ENCODE measurements at regions not wholly inside any gene's neighbourhood (a gene's known extent, or its start where the extent isn't known, plus 50 kb on each side); places are given as distances from the start of the nearest gene placed in this dataset.

GRCh38 chr10:43959364-43960134 lies 310.9 kb upstream of the ZNF32 start:
- TF ChIP-seq CTCF (IDR thresholded peaks at IDR 0.05 in 2 of 3, conservative IDR thresholded peaks at IDR 0.05 in 1 of 3; ENCODE audit: borderline replicate concordance in 1 of 3, insufficient read depth in 1 of 3, low read depth in 2 of 3, low read length in 2 of 3) (no peak), EZH2 (IDR thresholded peaks at IDR 0.05) (no peak), TCF7L2 (IDR thresholded peaks at IDR 0.05; ENCODE audit: borderline replicate concordance, extremely low read depth, insufficient read depth, insufficient read length) (no peak), SP1 (IDR thresholded peaks at IDR 0.05; ENCODE audit: low read depth) (no peak), JUND (IDR thresholded peaks at IDR 0.05) (no peak)
- Histone ChIP-seq H4K20me1 (ENCODE audit: insufficient read depth) (no peaks in the 10 kb centered on the region), H3K27me3 (ENCODE audit: insufficient read depth, low read length) (peaks cover 19% of the 10 kb centered on the region), H3K27ac (ENCODE audit: low read depth, low read length) (no peak overlapping the region), H3K9me2 (ENCODE audit: insufficient read depth) (no peaks in the 10 kb centered on the region), H3K9ac (ENCODE audit: low read length) (no peak overlapping the region), H3K4me2 (ENCODE audit: low read length) (no peak overlapping the region), H3K4me1 (ENCODE audit: control insufficient read depth in 1 of 2, insufficient read depth in 2 of 2, low read length in 2 of 2) (no peaks in the 10 kb centered on the region), H3K9me3 (ENCODE audit: control insufficient read depth in 1 of 2, insufficient read depth in 1 of 2, low read depth in 1 of 2, low read length in 2 of 2) (no peaks in the 10 kb centered on the region), H2AFZ (ENCODE audit: low read depth, low read length, poor library complexity, severe bottlenecking) (no peak overlapping the region), H3K4me3 (replicated peaks in 1 of 2; ENCODE audit: low read depth in 1 of 2, low read length in 2 of 2) (no peak overlapping the region), H3K36me3 (ENCODE audit: control insufficient read depth in 1 of 2, insufficient read depth in 2 of 2, low read length in 2 of 2) (no peaks in the 10 kb centered on the region), H3K79me2 (ENCODE audit: insufficient read depth, low read length) (no peaks in the 10 kb centered on the region)
- DNase-seq (ENCODE audit: low read depth, low spot score) (no peak), ATAC-seq (no peak)
- POLR2A ChIA-PET = no interaction called here
- no TSS peak for BruUV-seq (replicated peaks)
- RAD21 ChIA-PET (ENCODE audit: low non-redundant PET in 1 of 2, low total read pairs in 2 of 2, uncharacterized antibody in 2 of 2, unreplicated experiment in 2 of 2) = no interaction called here
- CTCF ChIA-PET = no interaction called here
- intact Hi-C loops (cut with micrococcal nuclease) = no loop called here

DNA sequence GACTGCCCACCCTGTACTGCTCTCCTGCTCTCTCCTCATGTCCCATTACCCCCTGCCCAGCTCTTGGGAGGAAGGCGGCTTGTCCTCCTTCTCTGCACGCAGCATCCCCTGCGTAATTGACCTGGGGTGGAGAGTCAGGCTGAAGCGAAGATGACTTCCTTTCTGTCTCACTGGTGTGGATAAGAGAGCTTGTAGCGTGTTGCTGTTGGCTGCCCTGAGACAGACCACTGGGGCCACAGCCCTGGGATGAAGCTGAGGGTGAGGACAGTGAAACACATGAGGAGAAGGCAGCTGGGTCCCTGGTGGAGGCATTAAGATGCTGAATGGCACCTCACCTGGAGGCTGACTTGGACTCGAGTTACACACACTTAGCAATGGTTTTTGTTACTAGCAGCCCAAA lies 310.3 kb upstream of the ZNF32 start:
- H4K20me1 ChIP-seq (ENCODE audit: insufficient read depth) = no peaks in the 10 kb centered on the region
- no peak overlapping the region for H2AFZ ChIP-seq (ENCODE audit: low read depth, low read length, poor library complexity, severe bottlenecking)
- no peak for ATAC-seq
- no peaks in the 10 kb centered on the region for H3K4me1 ChIP-seq (ENCODE audit: control insufficient read depth in 1 of 2, insufficient read depth in 2 of 2, low read length in 2 of 2)
- H3K4me2 ChIP-seq (ENCODE audit: low read length) = no peak overlapping the region
- RAD21 ChIA-PET (ENCODE audit: low non-redundant PET in 1 of 2, low total read pairs in 2 of 2, uncharacterized antibody in 2 of 2, unreplicated experiment in 2 of 2) = no interaction called here
- no peak overlapping the region for H3K9ac ChIP-seq (ENCODE audit: low read length)
- no peaks in the 10 kb centered on the region for H3K9me2 ChIP-seq (ENCODE audit: insufficient read depth)
- BruUV-seq (replicated peaks) = no TSS peak
- no peak overlapping the region for H3K27ac ChIP-seq (ENCODE audit: low read depth, low read length)
- CTCF ChIA-PET = no interaction called here
- H3K4me3 ChIP-seq (replicated peaks in 1 of 2; ENCODE audit: low read depth in 1 of 2, low read length in 2 of 2) = no peak overlapping the region
- H3K79me2 ChIP-seq (ENCODE audit: insufficient read depth, low read length) = no peaks in the 10 kb centered on the region
- no peak for DNase-seq (ENCODE audit: low read depth, low spot score)
- intact Hi-C loops (cut with micrococcal nuclease) = no loop called here
- POLR2A ChIA-PET = no interaction called here
- H3K36me3 ChIP-seq (ENCODE audit: control insufficient read depth in 1 of 2, insufficient read depth in 2 of 2, low read length in 2 of 2) = no peaks in the 10 kb centered on the region
- TF ChIP-seq, protein P1, sequence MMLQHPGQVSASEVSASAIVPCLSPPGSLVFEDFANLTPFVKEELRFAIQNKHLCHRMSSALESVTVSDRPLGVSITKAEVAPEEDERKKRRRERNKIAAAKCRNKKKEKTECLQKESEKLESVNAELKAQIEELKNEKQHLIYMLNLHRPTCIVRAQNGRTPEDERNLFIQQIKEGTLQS (IDR thresholded peaks at IDR 0.05) = no peak
- TF ChIP-seq EGR1 (IDR thresholded peaks at IDR 0.05; ENCODE audit: low read depth) (no peak), ELF1 (IDR thresholded peaks at IDR 0.05; ENCODE audit: borderline replicate concordance, low read depth) (no peak), SP1 (IDR thresholded peaks at IDR 0.05; ENCODE audit: low read depth) (no peak), SIN3A (IDR thresholded peaks at IDR 0.05; ENCODE audit: low read depth) (no peak), CBX3 (IDR thresholded peaks at IDR 0.05; ENCODE audit: low read depth) (no peak)
- TF ChIP-seq, protein P2, sequence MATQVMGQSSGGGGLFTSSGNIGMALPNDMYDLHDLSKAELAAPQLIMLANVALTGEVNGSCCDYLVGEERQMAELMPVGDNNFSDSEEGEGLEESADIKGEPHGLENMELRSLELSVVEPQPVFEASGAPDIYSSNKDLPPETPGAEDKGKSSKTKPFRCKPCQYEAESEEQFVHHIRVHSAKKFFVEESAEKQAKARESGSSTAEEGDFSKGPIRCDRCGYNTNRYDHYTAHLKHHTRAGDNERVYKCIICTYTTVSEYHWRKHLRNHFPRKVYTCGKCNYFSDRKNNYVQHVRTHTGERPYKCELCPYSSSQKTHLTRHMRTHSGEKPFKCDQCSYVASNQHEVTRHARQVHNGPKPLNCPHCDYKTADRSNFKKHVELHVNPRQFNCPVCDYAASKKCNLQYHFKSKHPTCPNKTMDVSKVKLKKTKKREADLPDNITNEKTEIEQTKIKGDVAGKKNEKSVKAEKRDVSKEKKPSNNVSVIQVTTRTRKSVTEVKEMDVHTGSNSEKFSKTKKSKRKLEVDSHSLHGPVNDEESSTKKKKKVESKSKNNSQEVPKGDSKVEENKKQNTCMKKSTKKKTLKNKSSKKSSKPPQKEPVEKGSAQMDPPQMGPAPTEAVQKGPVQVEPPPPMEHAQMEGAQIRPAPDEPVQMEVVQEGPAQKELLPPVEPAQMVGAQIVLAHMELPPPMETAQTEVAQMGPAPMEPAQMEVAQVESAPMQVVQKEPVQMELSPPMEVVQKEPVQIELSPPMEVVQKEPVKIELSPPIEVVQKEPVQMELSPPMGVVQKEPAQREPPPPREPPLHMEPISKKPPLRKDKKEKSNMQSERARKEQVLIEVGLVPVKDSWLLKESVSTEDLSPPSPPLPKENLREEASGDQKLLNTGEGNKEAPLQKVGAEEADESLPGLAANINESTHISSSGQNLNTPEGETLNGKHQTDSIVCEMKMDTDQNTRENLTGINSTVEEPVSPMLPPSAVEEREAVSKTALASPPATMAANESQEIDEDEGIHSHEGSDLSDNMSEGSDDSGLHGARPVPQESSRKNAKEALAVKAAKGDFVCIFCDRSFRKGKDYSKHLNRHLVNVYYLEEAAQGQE (IDR thresholded peaks at IDR 0.05; ENCODE audit: low read depth) = no peak
- peaks cover 14% of the 10 kb centered on the region for H3K27me3 ChIP-seq (ENCODE audit: insufficient read depth, low read length)
- H3K9me3 ChIP-seq (ENCODE audit: control insufficient read depth in 1 of 2, insufficient read depth in 1 of 2, low read depth in 1 of 2, low read length in 2 of 2) = no peaks in the 10 kb centered on the region

Data from HCT116 (cell line).